NCI-H748 (cell line): ENCODE measurements at regions not wholly inside any gene's neighbourhood (a gene's known extent, or its start where the extent isn't known, plus 50 kb on each side); places are given as distances from the start of the nearest gene placed in this dataset.
"Not testable (repeated sequence)": the region's sequence is repeated elsewhere in the genome, so short reads cannot be mapped to it uniquely, and the experiment has no call there.

Experiments used
- DNase-seq: peaks from one replicate; lab custom pipeline; 2025; ENCODE audit not compliant: unreplicated experiment; lab: John Stamatoyannopoulos, UW

DNA sequence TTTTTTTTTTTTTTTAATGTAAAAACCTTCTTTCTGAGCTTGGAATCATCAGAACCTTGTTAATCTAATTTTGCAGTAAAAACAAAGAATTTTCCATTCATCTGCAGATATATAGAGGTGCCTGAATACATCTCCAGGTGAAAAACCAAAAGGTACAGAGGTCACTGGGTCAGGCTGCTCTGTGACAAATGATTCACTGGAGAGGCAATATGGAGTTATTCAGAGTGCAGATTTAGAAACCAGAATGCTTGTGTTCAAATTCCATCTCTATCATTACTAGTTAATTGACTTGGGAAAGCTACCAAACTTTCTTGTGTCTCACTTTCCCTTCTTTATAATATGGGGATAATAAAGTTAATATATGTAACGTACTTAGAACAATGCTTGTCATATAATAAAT is 51.5 kb upstream of the C1orf53 start:
- DNase-seq: no peak

DNA sequence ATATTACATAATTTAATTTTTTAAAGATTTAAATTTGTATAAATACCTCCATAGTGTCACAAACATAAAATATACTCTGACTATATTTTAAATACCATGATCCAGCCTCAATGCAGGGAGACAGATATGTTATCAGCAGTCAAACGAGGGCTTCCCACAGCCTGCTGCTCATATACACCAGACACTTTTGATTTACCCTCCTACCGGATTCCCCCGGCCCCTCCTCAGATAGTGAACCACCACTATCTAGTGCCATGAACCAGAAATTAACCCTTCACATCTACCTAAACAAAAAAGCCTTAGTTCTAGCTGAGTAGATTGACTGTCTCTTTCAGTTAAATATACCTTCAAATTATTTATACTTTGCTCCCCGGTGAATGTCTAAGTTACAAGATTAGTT is 52.4 kb upstream of the C1orf53 start:
- DNase-seq: no peak

- no peak for DNase-seq
These were observed 54.1 kb upstream of the C1orf53 start for GRCh38 chr1:197848350-197848749.

DNA sequence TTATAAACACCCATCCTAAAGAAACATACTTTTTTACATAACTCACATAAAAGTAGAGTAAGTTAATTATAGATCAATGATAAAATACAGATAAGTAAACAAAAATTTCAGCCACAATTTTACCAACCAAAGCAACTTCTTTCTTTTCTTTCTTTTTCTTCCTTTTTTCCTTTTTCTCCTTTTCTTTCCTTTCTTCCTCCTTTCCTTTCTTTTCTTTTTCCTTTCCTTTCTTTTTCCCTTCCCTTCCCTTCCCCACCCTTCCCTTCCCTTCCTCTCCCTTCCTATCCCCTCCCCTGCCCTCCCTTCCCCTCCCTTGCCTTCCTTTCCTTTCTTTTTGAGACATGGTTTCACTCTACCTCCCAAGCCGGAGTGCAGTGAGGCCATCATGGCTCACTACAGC is 56.5 kb upstream of the C1orf53 start:
- DNase-seq: no peak

DNA sequence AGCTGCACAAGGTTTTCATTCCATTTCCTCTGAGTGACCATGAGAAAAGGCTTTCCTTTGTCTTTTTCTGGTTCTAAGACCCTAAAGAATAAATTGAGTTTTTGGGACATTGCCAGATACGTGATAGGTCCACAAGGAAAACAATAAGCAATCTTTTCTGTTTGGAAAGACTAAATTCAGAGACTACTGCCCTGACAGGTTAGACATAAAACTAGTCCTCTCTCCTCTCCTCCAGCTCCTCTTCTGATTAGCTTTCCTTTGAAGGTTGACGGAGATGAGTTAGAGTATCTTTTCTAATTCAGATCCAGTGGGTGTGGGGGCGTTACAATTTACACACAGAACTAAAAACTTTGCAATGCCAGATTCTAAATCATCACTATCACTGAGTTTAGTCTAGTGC is 57.8 kb upstream of the C1orf53 start:
- DNase-seq: peak; percentile 2

DNA sequence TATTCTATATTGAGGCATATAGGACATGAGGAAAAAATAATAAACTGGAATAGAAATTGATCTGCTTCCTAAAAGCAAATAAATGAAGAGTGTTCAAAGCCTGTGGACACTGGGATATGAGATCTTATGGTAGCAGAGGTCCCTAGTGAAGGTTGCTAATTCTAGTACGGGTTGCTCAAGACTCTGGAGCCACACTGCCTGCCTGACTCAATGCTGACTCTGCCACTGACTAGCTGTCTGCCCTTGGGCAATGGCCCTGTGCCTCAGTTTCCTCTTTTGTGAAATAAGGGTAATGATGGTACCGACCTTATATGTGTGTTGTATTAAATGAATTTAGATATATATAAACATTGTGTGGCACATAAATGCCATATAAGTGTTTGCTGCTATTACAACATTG is 59.0 kb upstream of the C1orf53 start:
- DNase-seq: no peak

- no peak for DNase-seq
These were observed 59.8 kb upstream of the C1orf53 start for GRCh38 chr1:197842646-197843045.

- no peak for DNase-seq
These were observed 60.4 kb upstream of the C1orf53 start for GRCh38 chr1:197841883-197842553.

DNA sequence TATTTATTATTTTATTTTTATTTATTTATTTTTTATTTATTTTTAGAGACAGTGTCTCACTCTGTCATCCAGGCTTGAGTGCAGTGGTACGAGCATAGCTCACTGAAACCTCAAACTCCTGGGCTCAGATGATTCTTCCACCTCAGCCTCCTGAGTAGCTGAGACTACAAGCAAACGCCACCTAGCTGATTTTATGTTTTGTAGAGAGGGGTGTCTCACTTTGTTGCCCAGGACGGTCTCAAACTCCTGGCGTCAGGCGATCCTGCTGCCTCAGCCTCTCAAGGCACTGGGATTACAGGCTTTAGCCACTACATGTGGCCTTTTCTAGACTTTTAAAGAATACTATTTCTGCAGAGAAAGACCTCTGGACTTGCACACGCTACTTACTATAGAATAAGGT is 61.3 kb upstream of the C1orf53 start:
- DNase-seq: no peak

- not testable (repeated sequence) for DNase-seq
These were observed 62.6 kb upstream of the C1orf53 start for GRCh38 chr1:197839786-197840185.

DNA sequence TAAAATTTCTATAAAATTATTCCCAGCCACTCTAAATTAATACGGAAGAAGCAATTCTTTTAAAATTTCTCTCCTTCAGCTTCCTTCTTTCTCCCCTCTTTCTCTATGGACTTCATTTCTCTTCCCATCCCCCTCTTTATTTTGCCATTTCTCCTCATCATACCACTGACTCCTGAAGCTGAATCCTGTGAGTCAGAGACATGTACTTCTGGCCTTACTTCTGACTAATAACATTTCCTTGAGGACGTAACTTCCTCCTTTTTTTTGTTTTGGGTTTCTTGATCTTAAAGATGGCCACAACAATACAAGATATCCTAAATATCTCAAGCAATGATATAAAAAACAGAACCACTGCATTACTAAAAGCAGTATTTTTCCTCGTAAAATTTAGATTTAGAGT is 63.6 kb upstream of the DENND1B start:
- DNase-seq: no peak

- DNase-seq: no peak
These were observed 62.6 kb upstream of the DENND1B start for GRCh38 chr1:197837911-197838310.

- DNase-seq: not testable (repeated sequence)
These were observed 61.1 kb upstream of the DENND1B start for GRCh38 chr1:197836356-197836755.

DNA sequence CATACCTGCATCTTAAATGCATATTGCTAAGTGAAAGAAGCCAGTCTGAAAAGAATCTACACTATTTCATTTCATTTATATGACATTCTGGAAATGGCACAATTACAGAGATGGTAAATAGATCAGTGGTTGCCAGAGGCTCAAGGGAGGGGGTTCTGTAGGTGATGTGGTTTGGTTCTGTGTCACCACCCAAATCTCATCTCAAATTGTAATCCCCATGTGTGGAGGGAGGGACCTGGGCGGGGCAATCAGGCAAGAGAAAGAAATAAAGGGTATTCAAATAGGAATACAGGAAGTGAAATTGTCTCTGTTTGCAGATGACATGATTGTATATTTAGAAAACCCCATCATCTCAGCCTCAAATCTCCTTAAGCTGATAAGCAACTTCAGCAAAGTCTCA is 53.7 kb upstream of the DENND1B start:
- not testable (repeated sequence) for DNase-seq

- no peak for DNase-seq
These were observed 50.3 kb upstream of the DENND1B start for GRCh38 chr1:197825541-197825940.
